ENCODE measurements at regions not wholly inside any gene's neighbourhood (a gene's known extent, or its start where the extent isn't known, plus 50 kb on each side); places are given as distances from the start of the nearest gene placed in this dataset.

DNA sequence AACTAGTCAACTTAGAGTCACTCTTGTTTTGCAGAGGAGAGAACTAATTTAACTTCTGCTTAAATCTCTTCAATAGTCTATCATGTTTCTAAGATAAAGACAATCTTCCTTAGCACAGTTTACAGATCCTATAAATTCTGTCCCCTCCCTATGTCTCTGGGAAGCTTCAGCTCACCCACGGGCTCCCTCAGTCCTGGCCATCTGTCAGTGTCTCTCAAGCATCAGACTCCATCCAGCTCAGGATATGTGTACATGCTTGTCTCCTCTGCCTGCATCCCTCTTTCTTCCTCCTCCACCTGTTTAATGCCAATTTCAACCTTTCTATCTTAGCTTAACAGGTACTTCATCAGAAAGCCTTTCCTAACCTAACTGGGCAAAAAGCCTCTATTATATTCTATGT lies 177.1 kb upstream of the PTER start:
- Histone ChIP-seq H3K27me3 (ENCODE audit: control insufficient read depth in 2 of 2, insufficient read depth in 2 of 2, low read length in 2 of 2) (no peaks in the 10 kb centered on the region), H3K27ac (ENCODE audit: low read depth in 1 of 2, low read length in 2 of 2) (no peak overlapping the region), H3K9ac (ENCODE audit: insufficient read depth, low read length, poor library complexity, severe bottlenecking) (no peak overlapping the region), H2AFZ (ENCODE audit: insufficient read depth, low read depth, low read length, poor library complexity, severe bottlenecking) (no peak overlapping the region), H4K20me1 (ENCODE audit: insufficient read depth, low read length) (no peaks in the 10 kb centered on the region), H3K36me3 (replicated peaks in 1 of 2; ENCODE audit: control insufficient read depth in 1 of 2, insufficient read depth in 2 of 2, low read length in 2 of 2) (no peaks in the 10 kb centered on the region), H3K4me1 (ENCODE audit: control insufficient read depth in 1 of 2, insufficient read depth in 2 of 2, low read length in 2 of 2) (no peaks in the 10 kb centered on the region), H3K4me3 (replicated peaks in 1 of 3; ENCODE audit: low read depth in 2 of 3, low read length in 3 of 3) (no peak overlapping the region), H3K79me2 (ENCODE audit: insufficient read depth, low read length) (no peaks in the 10 kb centered on the region), H3K4me2 (replicated peaks; ENCODE audit: extremely low read depth, low read length, poor library complexity, severe bottlenecking) (no peak overlapping the region), H3K9me3 (replicated peaks in 1 of 2; ENCODE audit: control insufficient read depth in 1 of 2, insufficient read depth in 1 of 2, low read length in 2 of 2) (peaks cover 0 to 6% of the 10 kb centered on the region in 2 donors)
- H3K9me3 Mint-ChIP-seq, result peaks cover 0 to 14% (median 6%) of the 10 kb centered on the region in 7 donors
- DNase-seq, result no peak
- H3K36me3 Mint-ChIP-seq, result no peaks in the 10 kb centered on the region
- TF ChIP-seq, protein P1, sequence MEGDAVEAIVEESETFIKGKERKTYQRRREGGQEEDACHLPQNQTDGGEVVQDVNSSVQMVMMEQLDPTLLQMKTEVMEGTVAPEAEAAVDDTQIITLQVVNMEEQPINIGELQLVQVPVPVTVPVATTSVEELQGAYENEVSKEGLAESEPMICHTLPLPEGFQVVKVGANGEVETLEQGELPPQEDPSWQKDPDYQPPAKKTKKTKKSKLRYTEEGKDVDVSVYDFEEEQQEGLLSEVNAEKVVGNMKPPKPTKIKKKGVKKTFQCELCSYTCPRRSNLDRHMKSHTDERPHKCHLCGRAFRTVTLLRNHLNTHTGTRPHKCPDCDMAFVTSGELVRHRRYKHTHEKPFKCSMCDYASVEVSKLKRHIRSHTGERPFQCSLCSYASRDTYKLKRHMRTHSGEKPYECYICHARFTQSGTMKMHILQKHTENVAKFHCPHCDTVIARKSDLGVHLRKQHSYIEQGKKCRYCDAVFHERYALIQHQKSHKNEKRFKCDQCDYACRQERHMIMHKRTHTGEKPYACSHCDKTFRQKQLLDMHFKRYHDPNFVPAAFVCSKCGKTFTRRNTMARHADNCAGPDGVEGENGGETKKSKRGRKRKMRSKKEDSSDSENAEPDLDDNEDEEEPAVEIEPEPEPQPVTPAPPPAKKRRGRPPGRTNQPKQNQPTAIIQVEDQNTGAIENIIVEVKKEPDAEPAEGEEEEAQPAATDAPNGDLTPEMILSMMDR (IDR thresholded peaks at IDR 0.05), result no peak
- no peak overlapping the region for H3K27ac Mint-ChIP-seq
- intact Hi-C loops (cut with micrococcal nuclease), result no loop called here
- 62% methylated on average over 1 of the region's 1 CpG for WGBS (ENCODE audit: insufficient coverage)
- no peaks in the 10 kb centered on the region for H3K4me1 Mint-ChIP-seq
- H3K4me3 Mint-ChIP-seq, result no peak overlapping the region
- H3K27me3 Mint-ChIP-seq (ENCODE audit: low read depth in 3 of 3), result peaks cover 0 to 1% (median 0%) of the 10 kb centered on the region in 3 donors

DNA sequence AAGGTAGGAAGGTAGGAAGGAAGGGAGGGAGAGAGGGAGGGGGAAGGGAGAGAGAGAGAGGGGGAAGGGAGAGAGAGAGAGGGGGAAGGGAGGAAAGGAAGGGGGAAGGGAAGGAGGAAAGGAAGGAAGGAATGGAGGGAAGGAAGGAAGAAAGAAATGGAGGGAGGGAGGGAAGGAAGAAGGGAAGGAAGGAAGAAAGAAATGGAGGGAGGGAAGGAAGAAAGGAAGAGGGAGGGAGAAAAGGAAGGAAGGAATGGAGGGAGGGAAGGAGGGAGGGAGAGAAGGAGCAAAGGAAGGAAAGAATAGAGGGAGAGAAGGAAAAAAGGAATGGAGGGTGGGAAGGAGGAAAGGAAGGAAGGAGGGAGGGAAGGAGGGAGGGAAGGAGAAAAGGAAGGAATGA lies 176.4 kb upstream of the PTER start:
- DNase-seq, result no peak
- Histone ChIP-seq H3K79me2 (ENCODE audit: insufficient read depth, low read length) (no peaks in the 10 kb centered on the region), H3K9ac (ENCODE audit: insufficient read depth, low read length, poor library complexity, severe bottlenecking) (no peak overlapping the region), H3K4me2 (replicated peaks; ENCODE audit: extremely low read depth, low read length, poor library complexity, severe bottlenecking) (no peak overlapping the region), H3K27me3 (ENCODE audit: control insufficient read depth in 2 of 2, insufficient read depth in 2 of 2, low read length in 2 of 2) (no peaks in the 10 kb centered on the region), H2AFZ (ENCODE audit: insufficient read depth, low read depth, low read length, poor library complexity, severe bottlenecking) (no peak overlapping the region), H3K36me3 (replicated peaks in 1 of 2; ENCODE audit: control insufficient read depth in 1 of 2, insufficient read depth in 2 of 2, low read length in 2 of 2) (no peaks in the 10 kb centered on the region), H3K4me3 (replicated peaks in 1 of 3; ENCODE audit: low read depth in 2 of 3, low read length in 3 of 3) (no peak overlapping the region), H3K27ac (ENCODE audit: low read depth in 1 of 2, low read length in 2 of 2) (no peak overlapping the region), H4K20me1 (ENCODE audit: insufficient read depth, low read length) (no peaks in the 10 kb centered on the region), H3K9me3 (replicated peaks in 1 of 2; ENCODE audit: control insufficient read depth in 1 of 2, insufficient read depth in 1 of 2, low read length in 2 of 2) (peaks cover 0 to 4% of the 10 kb centered on the region in 2 donors), H3K4me1 (ENCODE audit: control insufficient read depth in 1 of 2, insufficient read depth in 2 of 2, low read length in 2 of 2) (no peaks in the 10 kb centered on the region)
- peaks cover 0 to 1% (median 0%) of the 10 kb centered on the region in 3 donors for H3K27me3 Mint-ChIP-seq (ENCODE audit: low read depth in 3 of 3)
- H3K4me3 Mint-ChIP-seq, result no peak overlapping the region
- H3K9me3 Mint-ChIP-seq, result peaks cover 0 to 14% (median 6%) of the 10 kb centered on the region in 7 donors
- H3K4me1 Mint-ChIP-seq, result no peaks in the 10 kb centered on the region
- no peaks in the 10 kb centered on the region for H3K36me3 Mint-ChIP-seq
- no peak overlapping the region for H3K27ac Mint-ChIP-seq
- TF ChIP-seq, protein P1 (IDR thresholded peaks at IDR 0.05), result no peak
- intact Hi-C loops (cut with micrococcal nuclease), result no loop called here

All from CD14-positive monocyte (primary cell).